GM23338 (cell line): ENCODE measurements at regions not wholly inside any gene's neighbourhood (a gene's known extent, or its start where the extent isn't known, plus 50 kb on each side); places are given as distances from the start of the nearest gene placed in this dataset.

Source experiments
- ATAC-seq: fragments of 200-7000 bp; cut with Tn5 transposase; 3 replicates; pipeline ENCODE4 v1.9.1; 2020
- DNase-seq: peaks from one replicate; pipeline ENCODE4 v3.0.0-alpha.2; 2015; ENCODE audit warnings: low spot score
- H2AFZ ChIP-seq: fragments of 200-600 bp; sonication (generic); 2 replicates; pipeline ENCODE4 v1.8.0; 2016; ENCODE audit warnings: antibody characterized with exemption, mild to moderate bottlenecking, moderate library complexity
- H3F3A ChIP-seq: fragments of 200-600 bp; sonication (generic); replicated peaks from 2 replicates; pipeline ENCODE4 v1.8.0; 2017; ENCODE audit warnings: antibody characterized with exemption, mixed run types, low read depth
- H3K27ac ChIP-seq: fragments of 200-600 bp; sonication (generic); 2 replicates; pipeline ENCODE4 v1.6.1; 2016; ENCODE audit warnings: low read depth
- H3K27me3 ChIP-seq: fragments of 200-600 bp; sonication (generic); 2 replicates; pipeline ENCODE4 v1.8.0; 2016; ENCODE audit warnings: mild to moderate bottlenecking, mixed run types, moderate library complexity; ENCODE audit not compliant: insufficient read depth
- H3K36me3 ChIP-seq: fragments of 200-600 bp; sonication (generic); 2 replicates; pipeline ENCODE4 v1.8.0; 2016; ENCODE audit warnings: mild to moderate bottlenecking; ENCODE audit not compliant: insufficient read depth
- H3K4me1 ChIP-seq: fragments of 200-600 bp; sonication (generic); 2 replicates; pipeline ENCODE4 v1.8.0; 2016; ENCODE audit warnings: mild to moderate bottlenecking, moderate library complexity; ENCODE audit not compliant: insufficient read depth
- H3K4me2 ChIP-seq: fragments of 200-600 bp; sonication (generic); 2 replicates; pipeline ENCODE4 v1.7.1; 2017; ENCODE audit warnings: mixed run types
- H3K4me3 ChIP-seq: fragments of 200-600 bp; sonication (generic); 2 replicates; pipeline ENCODE4 v1.6.1; 2016; ENCODE audit warnings: mixed run types
- H3K79me2 ChIP-seq: fragments of 200-600 bp; sonication (generic); replicated peaks from 2 replicates; pipeline ENCODE4 v1.8.0; 2017; ENCODE audit warnings: mild to moderate bottlenecking; ENCODE audit not compliant: insufficient read depth
- H3K9me2 ChIP-seq: fragments of 200-600 bp; sonication (generic); 2 replicates; pipeline ENCODE4 v1.8.0; 2017; ENCODE audit not compliant: insufficient read depth
- H4K20me1 ChIP-seq: fragments of 200-600 bp; sonication (generic); replicated peaks from 2 replicates; pipeline ENCODE4 v1.8.0; 2017; ENCODE audit warnings: mild to moderate bottlenecking; ENCODE audit not compliant: insufficient read depth
- H3K27ac Mint-ChIP-seq: 2 replicates; pipeline ENCODE4 v1.8.0; 2020; ENCODE audit warnings: inconsistent platforms, mild to moderate bottlenecking, moderate library complexity, mixed read lengths
- H3K27me3 Mint-ChIP-seq: 3 replicates; pipeline ENCODE4 v1.8.0; 2022; ENCODE audit warnings: low read depth, mild to moderate bottlenecking, moderate library complexity, mixed read lengths, inconsistent platforms; ENCODE audit not compliant: insufficient read depth, poor library complexity
- H3K36me3 Mint-ChIP-seq: 3 replicates; pipeline ENCODE4 v1.8.0; 2021; ENCODE audit warnings: low read depth, mild to moderate bottlenecking, inconsistent platforms, moderate library complexity, mixed read lengths
- H3K4me1 Mint-ChIP-seq: 3 replicates; pipeline ENCODE4 v1.8.0; 2020; ENCODE audit warnings: mild to moderate bottlenecking, inconsistent platforms, mixed read lengths
- H3K4me3 Mint-ChIP-seq: 3 replicates; pipeline ENCODE4 v1.8.0; 2021; ENCODE audit warnings: moderate library complexity, mild to moderate bottlenecking, inconsistent platforms, mixed read lengths
- H3K9me3 Mint-ChIP-seq: 3 replicates; pipeline ENCODE4 v1.8.0; 2020; ENCODE audit warnings: moderate library complexity, mild to moderate bottlenecking, inconsistent platforms, mixed read lengths
- CREB1 ChIP-seq: fragments of 250-450 bp; sonication (Bioruptor Pico); IDR thresholded peaks from 2 replicates; pipeline ENCODE4 v1.5.0; 2020; ENCODE audit warnings: low read depth, mild to moderate bottlenecking, moderate library complexity
- ETS1 ChIP-seq: IDR thresholded peaks from 2 replicates; pipeline ENCODE4 v1.6.1; 2016; ENCODE audit warnings: antibody characterized with exemption
- EZH2 ChIP-seq: fragments of 200-600 bp; sonication (generic); IDR thresholded peaks from one replicate; pipeline ENCODE4 v1.8.0; 2017; ENCODE audit warnings: antibody characterized with exemption, mild to moderate bottlenecking, low read depth; ENCODE audit not compliant: unreplicated experiment
- EZH2phosphoT487 ChIP-seq: fragments of 200-600 bp; sonication (generic); IDR thresholded peaks from one replicate; pipeline ENCODE4 v1.8.1; 2018; ENCODE audit warnings: antibody characterized with exemption; ENCODE audit not compliant: unreplicated experiment
- JUNB ChIP-seq: IDR thresholded peaks from one replicate; pipeline ENCODE4 v1.6.1; 2016; ENCODE audit warnings: antibody characterized with exemption; ENCODE audit not compliant: unreplicated experiment
- NANOG ChIP-seq: IDR thresholded peaks from 2 replicates; pipeline ENCODE4 v1.6.1; 2016; ENCODE audit warnings: antibody characterized with exemption, borderline replicate concordance
- POLR2AphosphoS5 ChIP-seq: IDR thresholded peaks from 2 replicates; pipeline ENCODE4 v1.6.1; 2016; ENCODE audit warnings: antibody characterized with exemption, low read depth
- REST ChIP-seq: IDR thresholded peaks from one replicate; pipeline ENCODE4 v1.6.1; 2018; ENCODE audit warnings: antibody characterized with exemption; ENCODE audit not compliant: unreplicated experiment
- STAT1 ChIP-seq: IDR thresholded peaks from one replicate; pipeline ENCODE4 v1.6.1; 2016; ENCODE audit warnings: antibody characterized with exemption; ENCODE audit not compliant: unreplicated experiment
- ZNF114 ChIP-seq: fragments of 250-450 bp; sonication (Bioruptor Pico); IDR thresholded peaks from 2 replicates; pipeline ENCODE4 v1.5.0; 2020; ENCODE audit warnings: mild to moderate bottlenecking, moderate library complexity
- ZNF331 ChIP-seq: fragments of 250-450 bp; sonication (Bioruptor Pico); IDR thresholded peaks from 2 replicates; pipeline ENCODE4 v1.5.0; 2020; ENCODE audit warnings: low read depth, mild to moderate bottlenecking, moderate library complexity
- TF ChIP-seq, protein P1 (sequence below): fragments of 250-450 bp; sonication (Bioruptor Pico); IDR thresholded peaks from 2 replicates; pipeline ENCODE4 v1.5.0; 2020; ENCODE audit warnings: mild to moderate bottlenecking, moderate library complexity
- TF ChIP-seq, protein P2 (sequence below), 2 experiments: fragments of 200-600 bp in 1 of 2; sonication (generic) in 1 of 2; conservative IDR thresholded peaks; 2 replicates each; pipeline versions ENCODE4 v1.5.1 to v1.6.1; 2016 to 2017; ENCODE audit warnings: antibody characterized with exemption in 2 of 2, low read depth in 2 of 2, mild to moderate bottlenecking in 2 of 2, moderate library complexity in 1 of 2

DNA sequence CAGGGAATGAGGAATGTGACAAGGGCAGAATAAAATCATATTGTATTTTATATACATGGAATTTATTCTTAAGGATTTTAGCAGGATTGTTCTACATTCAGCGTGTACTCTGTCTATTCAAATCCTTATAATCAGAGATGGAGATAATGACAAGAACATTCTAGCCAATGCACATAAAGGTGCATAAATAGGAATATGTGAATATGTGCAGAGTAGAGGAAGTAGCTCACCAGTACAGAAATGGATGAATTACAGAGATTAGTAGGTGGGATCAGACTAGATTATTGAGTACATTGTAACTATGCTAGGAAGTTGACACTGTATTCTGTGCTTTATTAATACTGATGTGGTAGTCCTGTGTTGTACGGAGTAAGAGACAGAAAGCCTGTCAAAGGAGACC lies 1308.8 kb downstream of the FAM181B start:
- Histone ChIP-seq H3K4me3 (no peak overlapping the region), H3K27me3 (no peaks in the 10 kb centered on the region), H4K20me1 (no peaks in the 10 kb centered on the region), H3F3A (no peaks in the 10 kb centered on the region), H3K9me2 (no peaks in the 10 kb centered on the region; the same call in 1 of the 2 replicates), H2AFZ (no peak overlapping the region), H3K79me2 (no peaks in the 10 kb centered on the region), H3K36me3 (no peaks in the 10 kb centered on the region), H3K4me2 (no peak overlapping the region), H3K27ac (no peak overlapping the region), H3K4me1 (peaks cover 19% of the 10 kb centered on the region)
- H3K4me3 Mint-ChIP-seq: no peak overlapping the region
- H3K9me3 Mint-ChIP-seq: no peaks in the 10 kb centered on the region
- ATAC-seq: no peak
- H3K27me3 Mint-ChIP-seq: no peaks in the 10 kb centered on the region
- TF ChIP-seq REST (no peak), ETS1 (no peak), JUNB (no peak), EZH2 (no peak), CREB1 (CRISPR knock-in tag) (no peak), NANOG (no peak), ZNF114 (no peak), POLR2AphosphoS5 (no peak), EZH2phosphoT487 (no peak), ZNF331 (no peak), STAT1 (no peak)
- TF ChIP-seq, protein P1, sequence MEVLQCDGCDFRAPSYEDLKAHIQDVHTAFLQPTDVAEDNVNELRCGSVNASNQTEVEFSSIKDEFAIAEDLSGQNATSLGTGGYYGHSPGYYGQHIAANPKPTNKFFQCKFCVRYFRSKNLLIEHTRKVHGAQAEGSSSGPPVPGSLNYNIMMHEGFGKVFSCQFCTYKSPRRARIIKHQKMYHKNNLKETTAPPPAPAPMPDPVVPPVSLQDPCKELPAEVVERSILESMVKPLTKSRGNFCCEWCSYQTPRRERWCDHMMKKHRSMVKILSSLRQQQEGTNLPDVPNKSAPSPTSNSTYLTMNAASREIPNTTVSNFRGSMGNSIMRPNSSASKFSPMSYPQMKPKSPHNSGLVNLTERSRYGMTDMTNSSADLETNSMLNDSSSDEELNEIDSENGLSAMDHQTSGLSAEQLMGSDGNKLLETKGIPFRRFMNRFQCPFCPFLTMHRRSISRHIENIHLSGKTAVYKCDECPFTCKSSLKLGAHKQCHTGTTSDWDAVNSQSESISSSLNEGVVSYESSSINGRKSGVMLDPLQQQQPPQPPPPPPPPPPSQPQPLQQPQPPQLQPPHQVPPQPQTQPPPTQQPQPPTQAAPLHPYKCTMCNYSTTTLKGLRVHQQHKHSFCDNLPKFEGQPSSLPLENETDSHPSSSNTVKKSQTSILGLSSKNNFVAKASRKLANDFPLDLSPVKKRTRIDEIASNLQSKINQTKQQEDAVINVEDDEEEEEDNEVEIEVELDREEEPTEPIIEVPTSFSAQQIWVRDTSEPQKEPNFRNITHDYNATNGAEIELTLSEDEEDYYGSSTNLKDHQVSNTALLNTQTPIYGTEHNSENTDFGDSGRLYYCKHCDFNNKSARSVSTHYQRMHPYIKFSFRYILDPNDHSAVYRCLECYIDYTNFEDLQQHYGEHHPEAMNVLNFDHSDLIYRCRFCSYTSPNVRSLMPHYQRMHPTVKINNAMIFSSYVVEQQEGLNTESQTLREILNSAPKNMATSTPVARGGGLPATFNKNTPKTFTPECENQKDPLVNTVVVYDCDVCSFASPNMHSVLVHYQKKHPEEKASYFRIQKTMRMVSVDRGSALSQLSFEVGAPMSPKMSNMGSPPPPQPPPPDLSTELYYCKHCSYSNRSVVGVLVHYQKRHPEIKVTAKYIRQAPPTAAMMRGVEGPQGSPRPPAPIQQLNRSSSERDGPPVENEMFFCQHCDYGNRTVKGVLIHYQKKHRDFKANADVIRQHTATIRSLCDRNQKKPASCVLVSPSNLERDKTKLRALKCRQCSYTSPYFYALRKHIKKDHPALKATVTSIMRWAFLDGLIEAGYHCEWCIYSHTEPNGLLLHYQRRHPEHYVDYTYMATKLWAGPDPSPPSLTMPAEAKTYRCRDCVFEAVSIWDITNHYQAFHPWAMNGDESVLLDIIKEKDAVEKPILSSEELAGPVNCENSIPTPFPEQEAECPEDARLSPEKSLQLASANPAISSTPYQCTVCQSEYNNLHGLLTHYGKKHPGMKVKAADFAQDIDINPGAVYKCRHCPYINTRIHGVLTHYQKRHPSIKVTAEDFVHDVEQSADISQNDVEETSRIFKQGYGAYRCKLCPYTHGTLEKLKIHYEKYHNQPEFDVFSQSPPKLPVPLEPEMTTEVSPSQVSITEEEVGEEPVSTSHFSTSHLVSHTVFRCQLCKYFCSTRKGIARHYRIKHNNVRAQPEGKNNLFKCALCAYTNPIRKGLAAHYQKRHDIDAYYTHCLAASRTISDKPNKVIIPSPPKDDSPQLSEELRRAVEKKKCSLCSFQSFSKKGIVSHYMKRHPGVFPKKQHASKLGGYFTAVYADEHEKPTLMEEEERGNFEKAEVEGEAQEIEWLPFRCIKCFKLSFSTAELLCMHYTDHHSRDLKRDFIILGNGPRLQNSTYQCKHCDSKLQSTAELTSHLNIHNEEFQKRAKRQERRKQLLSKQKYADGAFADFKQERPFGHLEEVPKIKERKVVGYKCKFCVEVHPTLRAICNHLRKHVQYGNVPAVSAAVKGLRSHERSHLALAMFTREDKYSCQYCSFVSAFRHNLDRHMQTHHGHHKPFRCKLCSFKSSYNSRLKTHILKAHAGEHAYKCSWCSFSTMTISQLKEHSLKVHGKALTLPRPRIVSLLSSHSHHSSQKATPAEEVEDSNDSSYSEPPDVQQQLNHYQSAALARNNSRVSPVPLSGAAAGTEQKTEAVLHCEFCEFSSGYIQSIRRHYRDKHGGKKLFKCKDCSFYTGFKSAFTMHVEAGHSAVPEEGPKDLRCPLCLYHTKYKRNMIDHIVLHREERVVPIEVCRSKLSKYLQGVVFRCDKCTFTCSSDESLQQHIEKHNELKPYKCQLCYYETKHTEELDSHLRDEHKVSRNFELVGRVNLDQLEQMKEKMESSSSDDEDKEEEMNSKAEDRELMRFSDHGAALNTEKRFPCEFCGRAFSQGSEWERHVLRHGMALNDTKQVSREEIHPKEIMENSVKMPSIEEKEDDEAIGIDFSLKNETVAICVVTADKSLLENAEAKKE: no peak
- TF ChIP-seq, protein P2, sequence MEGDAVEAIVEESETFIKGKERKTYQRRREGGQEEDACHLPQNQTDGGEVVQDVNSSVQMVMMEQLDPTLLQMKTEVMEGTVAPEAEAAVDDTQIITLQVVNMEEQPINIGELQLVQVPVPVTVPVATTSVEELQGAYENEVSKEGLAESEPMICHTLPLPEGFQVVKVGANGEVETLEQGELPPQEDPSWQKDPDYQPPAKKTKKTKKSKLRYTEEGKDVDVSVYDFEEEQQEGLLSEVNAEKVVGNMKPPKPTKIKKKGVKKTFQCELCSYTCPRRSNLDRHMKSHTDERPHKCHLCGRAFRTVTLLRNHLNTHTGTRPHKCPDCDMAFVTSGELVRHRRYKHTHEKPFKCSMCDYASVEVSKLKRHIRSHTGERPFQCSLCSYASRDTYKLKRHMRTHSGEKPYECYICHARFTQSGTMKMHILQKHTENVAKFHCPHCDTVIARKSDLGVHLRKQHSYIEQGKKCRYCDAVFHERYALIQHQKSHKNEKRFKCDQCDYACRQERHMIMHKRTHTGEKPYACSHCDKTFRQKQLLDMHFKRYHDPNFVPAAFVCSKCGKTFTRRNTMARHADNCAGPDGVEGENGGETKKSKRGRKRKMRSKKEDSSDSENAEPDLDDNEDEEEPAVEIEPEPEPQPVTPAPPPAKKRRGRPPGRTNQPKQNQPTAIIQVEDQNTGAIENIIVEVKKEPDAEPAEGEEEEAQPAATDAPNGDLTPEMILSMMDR (conservative IDR thresholded peaks at IDR 0.05; ENCODE audit: low read depth in 2 of 2): no peak
- peaks cover 13% of the 10 kb centered on the region for H3K4me1 Mint-ChIP-seq
- H3K36me3 Mint-ChIP-seq: no peaks in the 10 kb centered on the region
- DNase-seq: no peak
- H3K27ac Mint-ChIP-seq: no peak overlapping the region
